Keratinocyte (primary cell): ENCODE measurements at regions not wholly inside any gene's neighbourhood (a gene's known extent, or its start where the extent isn't known, plus 50 kb on each side); places are given as distances from the start of the nearest gene placed in this dataset.
"Not testable (repeated sequence)": the region's sequence is repeated elsewhere in the genome, so short reads cannot be mapped to it uniquely, and the experiment has no call there.

Experiments used
- DNase-seq: peaks from one replicate; pipeline ENCODE4 v3.0.0-alpha.2; 2011; ENCODE audit warnings: low read depth, missing footprints, low spot score
- FAIRE-seq: peaks from 2 replicates; lab custom pipeline; 2011; peaks lifted over from hg19 to GRCh38; lab: Jason Lieb, UNC
- H2AFZ ChIP-seq: 2 replicates; pipeline ENCODE4 v1.6.0; 2012; ENCODE audit warnings: low read length, control low read depth, inconsistent platforms; ENCODE audit not compliant: control insufficient read depth
- H3K27ac ChIP-seq: 2 replicates; pipeline ENCODE4 v1.5.1; 2011; ENCODE audit warnings: low read length; ENCODE audit not compliant: control insufficient read depth, insufficient read depth
- H3K27me3 ChIP-seq: 3 replicates; pipeline ENCODE4 v1.6.0; 2011; ENCODE audit warnings: low read length; ENCODE audit not compliant: control insufficient read depth, insufficient read depth; ENCODE audit errors: extremely low read depth
- H3K36me3 ChIP-seq, 2 experiments: 2 replicates in 1 of 2; 3 replicates in 1 of 2; pipeline ENCODE4 v1.5.1; 2011; ENCODE audit warnings: low read length in 2 of 2, mild to moderate bottlenecking in 1 of 2; ENCODE audit not compliant: control insufficient read depth in 2 of 2, insufficient read depth in 2 of 2; ENCODE audit errors: extremely low read depth in 1 of 2
- H3K4me1 ChIP-seq: 3 replicates; pipeline ENCODE4 v1.5.1; 2011; ENCODE audit warnings: low read length; ENCODE audit not compliant: control insufficient read depth, insufficient read depth; ENCODE audit errors: extremely low read depth
- H3K4me2 ChIP-seq: 3 replicates; pipeline ENCODE4 v1.6.0; 2011; ENCODE audit warnings: low read depth, low read length; ENCODE audit not compliant: control insufficient read depth, insufficient read depth; ENCODE audit errors: extremely low read depth
- H3K4me3 ChIP-seq, 3 experiments: fragments of 200-600 bp in 1 of 3; sonication (generic) in 1 of 3; 2 replicates in 2 of 3; 3 replicates in 1 of 3; pipeline ENCODE4 v1.5.1; 2011 to 2016; ENCODE audit warnings: low read length in 3 of 3, mild to moderate bottlenecking in 3 of 3, control low read depth in 2 of 3, inconsistent platforms in 1 of 3, low read depth in 1 of 3, mixed read lengths in 1 of 3, mixed run types in 1 of 3, moderate library complexity in 1 of 3; ENCODE audit not compliant: control insufficient read depth in 2 of 3, insufficient read depth in 2 of 3; ENCODE audit errors: extremely low read depth in 1 of 3
- H3K79me2 ChIP-seq: 2 replicates; pipeline ENCODE4 v1.6.0; 2012; ENCODE audit warnings: low read length; ENCODE audit not compliant: control insufficient read depth, insufficient read depth
- H3K9ac ChIP-seq: 3 replicates; pipeline ENCODE4 v1.6.0; 2011; ENCODE audit warnings: low read length; ENCODE audit not compliant: control insufficient read depth, insufficient read depth; ENCODE audit errors: extremely low read depth
- H3K9me1 ChIP-seq: 3 replicates; pipeline ENCODE4 v1.6.0; 2011; ENCODE audit warnings: low read length; ENCODE audit not compliant: control insufficient read depth, insufficient read depth; ENCODE audit errors: extremely low read depth
- H3K9me3 ChIP-seq: 2 replicates; pipeline ENCODE4 v1.5.1; 2012; ENCODE audit warnings: low read depth, low read length; ENCODE audit not compliant: control insufficient read depth
- H4K20me1 ChIP-seq: 3 replicates; pipeline ENCODE4 v1.6.0; 2011; ENCODE audit warnings: low read length; ENCODE audit not compliant: control insufficient read depth, insufficient read depth; ENCODE audit errors: extremely low read depth
- EZH2 ChIP-seq: IDR thresholded peaks from one replicate; pipeline ENCODE4 v1.6.1; 2012; ENCODE audit warnings: inconsistent platforms, mild to moderate bottlenecking, low read length, moderate library complexity
- dilution Hi-C: fragments of 300-500 bp; cut with MboI; formaldehyde crosslinking; loops from one replicate; pipeline ENCODE4 v1.7.0; 2020; ENCODE audit warnings: low sequenced_read_pairs; ENCODE audit not compliant: extremely low pct_ligation_motif_present
- TF ChIP-seq, protein P1 (sequence below), 3 experiments: IDR thresholded peaks in 1 of 3; conservative IDR thresholded peaks in 1 of 3; optimal IDR thresholded peaks in 1 of 3; 2 replicates in 2 of 3; 3 replicates in 1 of 3; pipeline versions ENCODE3 to v1.5.1; 2011; ENCODE audit warnings: low read length in 3 of 3, mild to moderate bottlenecking in 3 of 3, moderate library complexity in 2 of 3, control low read depth in 1 of 3, inconsistent platforms in 1 of 3; ENCODE audit not compliant: insufficient read depth in 2 of 3; ENCODE audit errors: extremely low read depth in 1 of 3

GRCh38 chr5:90092734-90093133, 316.8 kb downstream of the CETN3 start:
- Histone ChIP-seq H3K27me3 (no peaks in the 10 kb centered on the region), H3K9ac (no peak overlapping the region), H3K4me2 (no peak overlapping the region), H3K9me3 (no peaks in the 10 kb centered on the region), H3K79me2 (no peaks in the 10 kb centered on the region), H3K36me3 (no peaks in the 10 kb centered on the region), H3K4me1 (peaks cover 24% of the 10 kb centered on the region), H4K20me1 (no peaks in the 10 kb centered on the region), H3K27ac (no peak overlapping the region), H2AFZ (no peak overlapping the region), H3K4me3 (no peak overlapping the region), H3K9me1 (no peaks in the 10 kb centered on the region)
- TF ChIP-seq, protein P1, sequence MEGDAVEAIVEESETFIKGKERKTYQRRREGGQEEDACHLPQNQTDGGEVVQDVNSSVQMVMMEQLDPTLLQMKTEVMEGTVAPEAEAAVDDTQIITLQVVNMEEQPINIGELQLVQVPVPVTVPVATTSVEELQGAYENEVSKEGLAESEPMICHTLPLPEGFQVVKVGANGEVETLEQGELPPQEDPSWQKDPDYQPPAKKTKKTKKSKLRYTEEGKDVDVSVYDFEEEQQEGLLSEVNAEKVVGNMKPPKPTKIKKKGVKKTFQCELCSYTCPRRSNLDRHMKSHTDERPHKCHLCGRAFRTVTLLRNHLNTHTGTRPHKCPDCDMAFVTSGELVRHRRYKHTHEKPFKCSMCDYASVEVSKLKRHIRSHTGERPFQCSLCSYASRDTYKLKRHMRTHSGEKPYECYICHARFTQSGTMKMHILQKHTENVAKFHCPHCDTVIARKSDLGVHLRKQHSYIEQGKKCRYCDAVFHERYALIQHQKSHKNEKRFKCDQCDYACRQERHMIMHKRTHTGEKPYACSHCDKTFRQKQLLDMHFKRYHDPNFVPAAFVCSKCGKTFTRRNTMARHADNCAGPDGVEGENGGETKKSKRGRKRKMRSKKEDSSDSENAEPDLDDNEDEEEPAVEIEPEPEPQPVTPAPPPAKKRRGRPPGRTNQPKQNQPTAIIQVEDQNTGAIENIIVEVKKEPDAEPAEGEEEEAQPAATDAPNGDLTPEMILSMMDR (optimal IDR thresholded peaks at IDR 0.05 in 1 of 3, IDR thresholded peaks at IDR 0.05 in 1 of 3, conservative IDR thresholded peaks at IDR 0.05 in 1 of 3; ENCODE audit: extremely low read depth in 1 of 3, insufficient read depth in 2 of 3, low read length in 3 of 3), result no peak
- no peak for TF ChIP-seq EZH2
- DNase-seq, result no peak
- no peak for FAIRE-seq
- dilution Hi-C loops, result no loop called here

DNA sequence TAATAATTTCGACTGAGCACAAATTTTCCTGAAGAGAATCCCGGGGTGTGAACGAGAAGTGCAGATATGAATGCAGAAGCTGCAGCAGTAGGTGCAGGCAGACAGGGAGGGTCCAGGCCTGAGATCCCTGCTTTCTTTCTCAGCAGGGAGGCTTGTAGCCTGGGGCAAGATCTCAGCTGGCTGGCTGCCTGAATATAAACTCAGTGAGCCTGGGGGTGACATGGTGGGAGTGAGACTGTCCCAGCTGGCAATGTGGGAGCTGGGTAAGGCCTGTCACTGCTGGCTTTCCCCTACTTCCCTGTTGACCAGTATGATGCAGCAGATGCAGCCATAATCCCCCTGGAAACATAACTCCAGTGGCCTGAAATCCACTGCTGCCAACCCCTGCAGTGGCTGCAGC, 325.2 kb downstream of the CETN3 start:
- no peaks in the 10 kb centered on the region for H3K27me3 ChIP-seq
- H3K4me3 ChIP-seq, result no peak overlapping the region
- dilution Hi-C loops, result no loop called here
- H3K4me1 ChIP-seq, result no peaks in the 10 kb centered on the region
- H3K79me2 ChIP-seq, result no peaks in the 10 kb centered on the region
- H3K9me1 ChIP-seq, result no peaks in the 10 kb centered on the region
- FAIRE-seq (no peak), DNase-seq (no peak)
- no peaks in the 10 kb centered on the region for H4K20me1 ChIP-seq
- TF ChIP-seq, protein P1 (optimal IDR thresholded peaks at IDR 0.05 in 1 of 3, IDR thresholded peaks at IDR 0.05 in 1 of 3, conservative IDR thresholded peaks at IDR 0.05 in 1 of 3; ENCODE audit: extremely low read depth in 1 of 3, insufficient read depth in 2 of 3, low read length in 3 of 3), result no peak
- no peak for TF ChIP-seq EZH2
- H3K9me3 ChIP-seq, result no peaks in the 10 kb centered on the region
- no peak overlapping the region for H3K4me2 ChIP-seq
- no peaks in the 10 kb centered on the region for H3K36me3 ChIP-seq
- H2AFZ ChIP-seq, result no peak overlapping the region
- no peak overlapping the region for H3K9ac ChIP-seq
- no peak overlapping the region for H3K27ac ChIP-seq

DNA sequence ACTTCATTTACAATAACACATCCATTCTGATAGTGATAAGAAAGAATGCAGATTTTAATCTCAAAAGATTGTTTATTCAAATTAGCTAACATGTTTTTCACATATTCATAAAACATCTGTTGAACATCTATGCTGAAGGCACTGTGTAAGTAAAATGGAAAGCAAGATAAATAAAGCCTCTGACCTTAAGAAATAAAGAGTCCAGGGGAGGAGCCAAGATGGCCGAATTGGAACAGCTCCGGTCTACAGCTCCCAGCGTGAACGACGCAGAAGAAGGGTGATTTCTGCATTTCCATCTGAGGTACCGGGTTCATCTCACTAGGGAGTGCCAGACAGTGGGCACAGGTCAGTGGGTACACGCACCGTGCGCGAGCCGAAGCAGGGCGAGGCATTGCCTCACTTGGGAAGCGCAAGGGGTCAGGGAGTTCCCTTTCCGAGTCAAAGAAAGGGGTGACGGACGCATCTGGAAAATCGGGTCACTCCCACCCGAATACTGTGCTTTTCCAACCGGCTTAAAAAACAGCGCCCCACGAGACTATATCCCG, 336.5 kb downstream of the CETN3 start:
- H3K27ac ChIP-seq, DNase-seq, dilution Hi-C loops: not testable (repeated sequence)

More for the DNA sequence above, 336.5 kb downstream of the CETN3 start:
- H3K4me2 ChIP-seq, H4K20me1 ChIP-seq, H3K4me1 ChIP-seq, H3K9ac ChIP-seq, H3K4me3 ChIP-seq, H3K36me3 ChIP-seq, FAIRE-seq, H3K9me1 ChIP-seq, H3K9me3 ChIP-seq, H3K27me3 ChIP-seq, H2AFZ ChIP-seq, H3K79me2 ChIP-seq: not testable (repeated sequence)
